ENCODE measurements at regions not wholly inside any gene's neighbourhood (a gene's known extent, or its start where the extent isn't known, plus 50 kb on each side); places are given as distances from the start of the nearest gene placed in this dataset.

- in situ Hi-C loops (cut with MboI; ENCODE audit: low sequenced_read_pairs in 4 of 4), result no loop called here
- Histone ChIP-seq H3K9me3 (no peaks in the 10 kb centered on the region), H3K36me3 (no peaks in the 10 kb centered on the region), H3K27ac (no peak overlapping the region), H3K4me1 (no peaks in the 10 kb centered on the region), H3K27me3 (no peaks in the 10 kb centered on the region), H3K4me3 (no peak overlapping the region)
- no peak for TF ChIP-seq POLR2A (IDR thresholded peaks at IDR 0.05)
- no peak for TF ChIP-seq CTCF (IDR thresholded peaks at IDR 0.05 in 4 of 5, conservative IDR thresholded peaks at IDR 0.05 in 1 of 5)
- intact Hi-C loops (cut with DNase I; ENCODE audit: low total_unique reads), result no loop called here
- ATAC-seq, result no peak
- DNase-seq, result no peak
Measured at GRCh38 chr4:83692028-83692427, 156.1 kb downstream of the GPAT3 start.

GRCh38 chr4:83686166-83686565, 150.3 kb downstream of the GPAT3 start:
- intact Hi-C loops (cut with DNase I; ENCODE audit: low total_unique reads), result no loop called here
- H3K9me3 ChIP-seq, result no peaks in the 10 kb centered on the region
- H3K27me3 ChIP-seq, result no peaks in the 10 kb centered on the region
- DNase-seq (no peak), ATAC-seq (no peak)
- no peaks in the 10 kb centered on the region for H3K36me3 ChIP-seq
- in situ Hi-C loops (cut with MboI; ENCODE audit: low sequenced_read_pairs in 4 of 4), result no loop called here
- no peaks in the 10 kb centered on the region for H3K4me1 ChIP-seq
- H3K27ac ChIP-seq, result no peak overlapping the region
- TF ChIP-seq CTCF (IDR thresholded peaks at IDR 0.05 in 4 of 5, conservative IDR thresholded peaks at IDR 0.05 in 1 of 5) (no peak), POLR2A (IDR thresholded peaks at IDR 0.05) (no peak)
- H3K4me3 ChIP-seq, result no peak overlapping the region

GRCh38 chr4:83679692-83680091, 143.8 kb downstream of the GPAT3 start:
- no peak overlapping the region for H3K27ac ChIP-seq
- DNase-seq, result no peak
- TF ChIP-seq CTCF (IDR thresholded peaks at IDR 0.05 in 4 of 5, conservative IDR thresholded peaks at IDR 0.05 in 1 of 5) (no peak), POLR2A (IDR thresholded peaks at IDR 0.05) (no peak)
- ATAC-seq, result no peak
- no peaks in the 10 kb centered on the region for H3K36me3 ChIP-seq
- peaks cover 0 to 3% (median 0%) of the 10 kb centered on the region in 3 donors for H3K27me3 ChIP-seq
- no peaks in the 10 kb centered on the region for H3K9me3 ChIP-seq
- H3K4me1 ChIP-seq, result no peaks in the 10 kb centered on the region
- in situ Hi-C loops (cut with MboI; ENCODE audit: low sequenced_read_pairs in 4 of 4), result no loop called here
- H3K4me3 ChIP-seq, result no peak overlapping the region
- intact Hi-C loops (cut with DNase I; ENCODE audit: low total_unique reads), result no loop called here

- H3K27ac ChIP-seq, result no peak overlapping the region
- H3K4me1 ChIP-seq, result no peaks in the 10 kb centered on the region
- TF ChIP-seq CTCF (IDR thresholded peaks at IDR 0.05 in 4 of 5, conservative IDR thresholded peaks at IDR 0.05 in 1 of 5) (no peak), POLR2A (IDR thresholded peaks at IDR 0.05) (no peak)
- DNase-seq (no peak), ATAC-seq (no peak)
- in situ Hi-C loops (cut with MboI; ENCODE audit: low sequenced_read_pairs in 4 of 4) (no loop called here), intact Hi-C loops (cut with DNase I; ENCODE audit: low total_unique reads) (no loop called here)
- H3K27me3 ChIP-seq, result peaks cover 0 to 3% (median 0%) of the 10 kb centered on the region in 3 donors
- H3K4me3 ChIP-seq, result no peak overlapping the region
- H3K36me3 ChIP-seq, result no peaks in the 10 kb centered on the region
- no peaks in the 10 kb centered on the region for H3K9me3 ChIP-seq
Measured at GRCh38 chr4:83679254-83679653, 143.3 kb downstream of the GPAT3 start.

GRCh38 chr4:83677656-83678055, 141.7 kb downstream of the GPAT3 start:
- H3K4me3 ChIP-seq, result no peak overlapping the region
- DNase-seq, result no peak
- no peaks in the 10 kb centered on the region for H3K36me3 ChIP-seq
- no peak for TF ChIP-seq CTCF (IDR thresholded peaks at IDR 0.05 in 4 of 5, conservative IDR thresholded peaks at IDR 0.05 in 1 of 5)
- TF ChIP-seq POLR2A (IDR thresholded peaks at IDR 0.05), result no peak
- no peaks in the 10 kb centered on the region for H3K9me3 ChIP-seq
- no peak for ATAC-seq
- peaks cover 0 to 3% (median 0%) of the 10 kb centered on the region in 3 donors for H3K27me3 ChIP-seq
- no peak overlapping the region for H3K27ac ChIP-seq
- H3K4me1 ChIP-seq, result no peaks in the 10 kb centered on the region
- in situ Hi-C loops (cut with MboI; ENCODE audit: low sequenced_read_pairs in 4 of 4) (no loop called here), intact Hi-C loops (cut with DNase I; ENCODE audit: low total_unique reads) (no loop called here)
